Upper lobe of right lung (tissue), 1 donor: ENCODE measurements at regions not wholly inside any gene's neighbourhood (a gene's known extent, or its start where the extent isn't known, plus 50 kb on each side); places are given as distances from the start of the nearest gene placed in this dataset.
A peak's percentile ranks its signal among the peaks of the same experiment; 100 is the strongest.

Source experiments
- ATAC-seq: fragments of 200-7000 bp; cut with Tn5 transposase; one replicate; pipeline ENCODE4 v1.9.1; 2020; ENCODE audit warnings: mild to moderate bottlenecking, moderate library complexity
- DNase-seq: peaks from one replicate; pipeline ENCODE4 v3.0.0-alpha.2; 2020
- H3K27ac ChIP-seq: fragments of 200-600 bp; one replicate; pipeline ENCODE4 v1.8.0; 2022
- H3K27me3 ChIP-seq: fragments of 200-600 bp; one replicate; pipeline ENCODE4 v1.8.0; 2022; ENCODE audit warnings: mild to moderate bottlenecking
- H3K36me3 ChIP-seq: fragments of 200-600 bp; one replicate; pipeline ENCODE4 v1.8.0; 2022
- H3K4me1 ChIP-seq: fragments of 200-600 bp; one replicate; pipeline ENCODE4 v1.8.0; 2022
- H3K4me3 ChIP-seq: fragments of 200-600 bp; one replicate; pipeline ENCODE4 v1.8.0; 2022; ENCODE audit warnings: mild to moderate bottlenecking
- H3K9me3 ChIP-seq: fragments of 200-600 bp; one replicate; pipeline ENCODE4 v1.8.0; 2022
- CTCF ChIP-seq: fragments of 200-600 bp; IDR thresholded peaks from one replicate; pipeline ENCODE4 v1.8.0; 2022; ENCODE audit warnings: antibody characterized with exemption
- intact Hi-C: fragments of 100-400 bp; cut with DNase I; formaldehyde crosslinking; loops from one replicate; pipeline ENCODE4 v1.11.0; 2022
- donor health status: DM: no; HTN: yes; CAD: no; lungs with severe emphysema.

GRCh38 chr4:66544281-66544680 is 874.0 kb upstream of the EPHA5 start:
- ATAC-seq (peak; percentile 17), DNase-seq (no peak)
- Histone ChIP-seq H3K27ac (no peak overlapping the region), H3K27me3 (no peaks in the 10 kb centered on the region), H3K9me3 (no peaks in the 10 kb centered on the region), H3K36me3 (no peaks in the 10 kb centered on the region), H3K4me1 (no peaks in the 10 kb centered on the region), H3K4me3 (no peak overlapping the region)
- TF ChIP-seq CTCF: no peak
- intact Hi-C loops: no loop called here

GRCh38 chr4:66539745-66540144 is 869.5 kb upstream of the EPHA5 start:
- Histone ChIP-seq H3K36me3 (no peaks in the 10 kb centered on the region), H3K4me3 (no peak overlapping the region), H3K27me3 (no peaks in the 10 kb centered on the region), H3K9me3 (no peaks in the 10 kb centered on the region), H3K27ac (no peak overlapping the region), H3K4me1 (no peaks in the 10 kb centered on the region)
- intact Hi-C loops: no loop called here
- TF ChIP-seq CTCF: no peak
- ATAC-seq (no peak), DNase-seq (no peak)

- H3K9me3 ChIP-seq: no peaks in the 10 kb centered on the region
- ATAC-seq (no peak), DNase-seq (no peak)
- H3K36me3 ChIP-seq: no peaks in the 10 kb centered on the region
- H3K27me3 ChIP-seq: no peaks in the 10 kb centered on the region
- no peak for TF ChIP-seq CTCF
- H3K4me1 ChIP-seq: no peaks in the 10 kb centered on the region
- intact Hi-C loops: no loop called here
- no peak overlapping the region for H3K4me3 ChIP-seq
- no peak overlapping the region for H3K27ac ChIP-seq
Observed at GRCh38 chr4:66524781-66525180, 854.5 kb upstream of the EPHA5 start.

- Histone ChIP-seq H3K4me1 (no peaks in the 10 kb centered on the region), H3K27ac (no peak overlapping the region), H3K27me3 (no peaks in the 10 kb centered on the region), H3K36me3 (no peaks in the 10 kb centered on the region), H3K4me3 (no peak overlapping the region), H3K9me3 (no peaks in the 10 kb centered on the region)
- ATAC-seq: no peak
- TF ChIP-seq CTCF: no peak
- DNase-seq: no peak
- intact Hi-C loops: no loop called here
Observed at GRCh38 chr4:66522244-66522643, 852.0 kb upstream of the EPHA5 start.

- intact Hi-C loops: no loop called here
- Histone ChIP-seq H3K4me1 (no peaks in the 10 kb centered on the region), H3K4me3 (no peak overlapping the region), H3K27ac (no peak overlapping the region), H3K27me3 (no peaks in the 10 kb centered on the region), H3K36me3 (no peaks in the 10 kb centered on the region), H3K9me3 (peaks cover 5% of the 10 kb centered on the region)
- ATAC-seq (no peak), DNase-seq (no peak)
- no peak for TF ChIP-seq CTCF
Observed at GRCh38 chr4:66516940-66517339, 846.7 kb upstream of the EPHA5 start.

GRCh38 chr4:66506985-66507384 is 836.7 kb upstream of the EPHA5 start:
- Histone ChIP-seq H3K4me3 (no peak overlapping the region), H3K4me1 (no peaks in the 10 kb centered on the region), H3K9me3 (peaks cover 3% of the 10 kb centered on the region), H3K36me3 (no peaks in the 10 kb centered on the region), H3K27ac (no peak overlapping the region), H3K27me3 (no peaks in the 10 kb centered on the region)
- ATAC-seq: no peak
- intact Hi-C loops: no loop called here
- no peak for DNase-seq
- TF ChIP-seq CTCF: no peak
